HG02571 (cell line): ENCODE measurements at regions not wholly inside any gene's neighbourhood (a gene's known extent, or its start where the extent isn't known, plus 50 kb on each side); places are given as distances from the start of the nearest gene placed in this dataset.

Experiments used
- ATAC-seq: cut with Tn5 transposase; IDR thresholded peaks from one replicate; pipeline ENCODE4 v1.9.1; 2021; ENCODE audit warnings: mild to moderate bottlenecking, moderate library complexity; ENCODE audit not compliant: unreplicated experiment

- ATAC-seq, result no peak
Measured at GRCh38 chr12:75844049-75844770, 187.4 kb downstream of the PHLDA1 start.

- no peak for ATAC-seq
Measured at GRCh38 chr12:75842090-75842489, 189.5 kb downstream of the PHLDA1 start.

- ATAC-seq, result no peak
Measured at GRCh38 chr12:75840994-75841355, 190.6 kb downstream of the PHLDA1 start.

- ATAC-seq, result no peak
Measured at GRCh38 chr12:75838309-75838708, 193.3 kb downstream of the PHLDA1 start.

GRCh38 chr12:75837700-75838099 is 193.9 kb downstream of the PHLDA1 start:
- no peak for ATAC-seq

- no peak for ATAC-seq
Measured at GRCh38 chr12:75836533-75836932, 195.0 kb downstream of the PHLDA1 start.

- no peak for ATAC-seq
Measured at GRCh38 chr12:75834591-75834990, 197.0 kb downstream of the PHLDA1 start.

- ATAC-seq, result no peak
Measured at GRCh38 chr12:75833268-75833667, 198.3 kb downstream of the PHLDA1 start.

GRCh38 chr12:75831402-75831801 is 200.2 kb downstream of the PHLDA1 start:
- no peak for ATAC-seq

GRCh38 chr12:75827061-75827460 is 204.5 kb downstream of the PHLDA1 start:
- ATAC-seq, result no peak

- no peak for ATAC-seq
Measured at GRCh38 chr12:75825686-75826085, 205.9 kb downstream of the PHLDA1 start.

GRCh38 chr12:75823475-75823874 is 208.1 kb downstream of the PHLDA1 start:
- no peak for ATAC-seq

GRCh38 chr12:75822416-75822815 is 209.2 kb downstream of the PHLDA1 start:
- ATAC-seq, result no peak

GRCh38 chr12:75820848-75821578 is 210.6 kb downstream of the PHLDA1 start:
- no peak for ATAC-seq

GRCh38 chr12:75820071-75820470 is 211.5 kb downstream of the PHLDA1 start:
- no peak for ATAC-seq

GRCh38 chr12:75819512-75819911 is 212.1 kb downstream of the PHLDA1 start:
- ATAC-seq, result no peak

GRCh38 chr12:75818863-75819262 is 212.7 kb downstream of the PHLDA1 start:
- no peak for ATAC-seq

- no peak for ATAC-seq
Measured at GRCh38 chr12:75816897-75817296, 214.7 kb downstream of the PHLDA1 start.

GRCh38 chr12:75815756-75816155 is 215.8 kb downstream of the PHLDA1 start:
- no peak for ATAC-seq

- no peak for ATAC-seq
Measured at GRCh38 chr12:75814851-75815754, 216.5 kb downstream of the PHLDA1 start.

GRCh38 chr12:75813072-75813471 is 218.5 kb downstream of the PHLDA1 start:
- no peak for ATAC-seq
